IMR-90 (cell line): ENCODE measurements at regions not wholly inside any gene's neighbourhood (a gene's known extent, or its start where the extent isn't known, plus 50 kb on each side); places are given as distances from the start of the nearest gene placed in this dataset.

ENCODE experiments used
- ATAC-seq: fragments of 200-7000 bp; cut with Tn5 transposase; 2 replicates; pipeline ENCODE4 v1.9.1; 2020; ENCODE audit warnings: low read depth, mild to moderate bottlenecking, moderate library complexity
- BruUV-seq: library from RNA; stranded (reverse); fragments of 400-500 nt; replicated peaks from 2 replicates; lab custom pipeline; 2021; lab: Mats Ljungman, UMichigan
- CTCF ChIA-PET: fragments of 300-600 bp; formaldehyde crosslinking; extraction: SDS; loops from one replicate; lab custom pipeline; 2021; ENCODE audit warnings: antibody characterized with exemption; lab: Yijun Ruan, JAX
- POLR2A ChIA-PET: fragments of 300-600 bp; sonication (Branson Sonifier 250); formaldehyde crosslinking; loops from one replicate; lab custom pipeline; 2022; ENCODE audit warnings: antibody characterized with exemption; ENCODE audit not compliant: unreplicated experiment; lab: Charles Lee
- DNase-seq: peaks from one replicate; pipeline ENCODE4 v3.0.0; 2013
- H2AFZ ChIP-seq: replicated peaks from 2 replicates; pipeline ENCODE3; 2013; ENCODE audit warnings: low read length, mild to moderate bottlenecking; ENCODE audit not compliant: poor library complexity
- H2AK5ac ChIP-seq: 2 replicates; pipeline ENCODE4 v1.6.1; 2013; ENCODE audit warnings: low read depth, low read length, inconsistent platforms
- H2AK9ac ChIP-seq: replicated peaks from 2 replicates; pipeline ENCODE3; 2013; ENCODE audit warnings: mild to moderate bottlenecking, low read depth, low read length, moderate library complexity; ENCODE audit not compliant: poor library complexity
- H2BK120ac ChIP-seq: 2 replicates; pipeline ENCODE4 v1.6.1; 2013; ENCODE audit warnings: low read depth, low read length, inconsistent platforms
- H2BK15ac ChIP-seq: 3 replicates; pipeline ENCODE4 v1.6.1; 2013; ENCODE audit warnings: low read depth, low read length, inconsistent platforms
- H2BK20ac ChIP-seq: 2 replicates; pipeline ENCODE4 v1.6.1; 2013; ENCODE audit warnings: low read depth, mild to moderate bottlenecking, inconsistent platforms, low read length, moderate library complexity
- H2BK5ac ChIP-seq: 2 replicates; pipeline ENCODE4 v1.6.1; 2013; ENCODE audit warnings: mild to moderate bottlenecking, low read depth, low read length, inconsistent platforms; ENCODE audit not compliant: poor library complexity, severe bottlenecking
- H3K14ac ChIP-seq: replicated peaks from 2 replicates; pipeline ENCODE4 v1.6.1; 2013; ENCODE audit warnings: low read depth, low read length, inconsistent platforms
- H3K18ac ChIP-seq: 2 replicates; pipeline ENCODE4 v1.6.1; 2013; ENCODE audit warnings: low read depth, low read length, control low read depth
- H3K23ac ChIP-seq: 2 replicates; pipeline ENCODE4 v1.6.1; 2013; ENCODE audit warnings: low read depth, low read length, inconsistent platforms
- H3K27ac ChIP-seq: 2 replicates; pipeline ENCODE4 v1.5.1; 2013; ENCODE audit warnings: mild to moderate bottlenecking, control low read depth, low read length; ENCODE audit not compliant: insufficient read depth
- H3K27me3 ChIP-seq: 2 replicates; pipeline ENCODE4 v1.6.1; 2013; ENCODE audit warnings: low read length; ENCODE audit not compliant: control insufficient read depth, insufficient read depth
- H3K36me3 ChIP-seq: 2 replicates; pipeline ENCODE4 v1.6.1; 2013; ENCODE audit warnings: low read length, mixed read lengths; ENCODE audit not compliant: control insufficient read depth, insufficient read depth
- H3K4ac ChIP-seq: 2 replicates; pipeline ENCODE4 v1.6.1; 2013; ENCODE audit warnings: low read depth, low read length, inconsistent platforms
- H3K4me1 ChIP-seq: 2 replicates; pipeline ENCODE4 v1.6.1; 2013; ENCODE audit warnings: low read length, mixed read lengths; ENCODE audit not compliant: control insufficient read depth, insufficient read depth
- H3K4me2 ChIP-seq: 2 replicates; pipeline ENCODE4 v1.6.1; 2013; ENCODE audit warnings: low read depth, mild to moderate bottlenecking, control low read depth, low read length, moderate library complexity
- H3K4me3 ChIP-seq: 2 replicates; pipeline ENCODE4 v1.5.1; 2013; ENCODE audit warnings: low read depth, mild to moderate bottlenecking, control low read depth, low read length, moderate library complexity; ENCODE audit not compliant: insufficient read depth
- H3K56ac ChIP-seq: 2 replicates; pipeline ENCODE4 v1.6.1; 2013; ENCODE audit warnings: low read length, inconsistent platforms; ENCODE audit not compliant: insufficient read depth; ENCODE audit errors: extremely low read depth
- H3K79me1 ChIP-seq, 2 experiments: 2 replicates each; pipeline ENCODE4 v1.6.1; 2013; ENCODE audit warnings: low read length in 2 of 2, inconsistent platforms in 1 of 2, low read depth in 1 of 2
- H3K9ac ChIP-seq: 2 replicates; pipeline ENCODE4 v1.6.1; 2013; ENCODE audit warnings: low read depth, low read length, control low read depth
- H3K9me1 ChIP-seq: 2 replicates; pipeline ENCODE4 v1.6.1; 2013; ENCODE audit warnings: low read length, inconsistent platforms; ENCODE audit not compliant: insufficient read depth
- H3K9me3 ChIP-seq: 2 replicates; pipeline ENCODE4 v1.6.1; 2013; ENCODE audit warnings: low read length; ENCODE audit not compliant: control insufficient read depth, insufficient read depth
- H4K20me1 ChIP-seq: 2 replicates; pipeline ENCODE4 v1.6.1; 2013; ENCODE audit warnings: low read length, inconsistent platforms; ENCODE audit not compliant: insufficient read depth
- H4K5ac ChIP-seq: 2 replicates; pipeline ENCODE4 v1.6.1; 2013; ENCODE audit warnings: mild to moderate bottlenecking, low read depth, low read length, control low read depth
- H4K8ac ChIP-seq, 2 experiments: 2 replicates each; pipeline ENCODE4 v1.6.1; 2013; ENCODE audit warnings: low read depth in 2 of 2, low read length in 2 of 2, control low read depth in 1 of 2, inconsistent platforms in 1 of 2
- H4K91ac ChIP-seq: 2 replicates; pipeline ENCODE4 v1.6.1; 2013; ENCODE audit warnings: low read depth, low read length, inconsistent platforms; ENCODE audit not compliant: insufficient read depth
- BHLHE40 ChIP-seq: fragments of 150-350 bp; IDR thresholded peaks from 2 replicates; pipeline ENCODE4 v1.6.1; 2016; ENCODE audit warnings: mild to moderate bottlenecking, low read depth, low read length
- CHD1 ChIP-seq: IDR thresholded peaks from 2 replicates; pipeline ENCODE4 v1.6.1; 2012; ENCODE audit warnings: low read depth, low read length, improper control_type of control experiment
- CTCF ChIP-seq: conservative IDR thresholded peaks from 2 replicates; pipeline ENCODE4 v1.5.1; 2012; ENCODE audit warnings: mild to moderate bottlenecking, low read depth, low read length, improper control_type of control experiment
- ELK1 ChIP-seq: fragments of 150-350 bp; IDR thresholded peaks from 2 replicates; pipeline ENCODE4 v1.6.1; 2016; ENCODE audit warnings: low read depth, mild to moderate bottlenecking, low read length, moderate library complexity, borderline replicate concordance
- MAZ ChIP-seq: IDR thresholded peaks from 2 replicates; pipeline ENCODE4 v1.6.1; 2012; ENCODE audit warnings: low read depth, mild to moderate bottlenecking, low read length, improper control_type of control experiment, moderate library complexity, borderline replicate concordance
- MXI1 ChIP-seq: IDR thresholded peaks from 2 replicates; pipeline ENCODE4 v1.6.1; 2012; ENCODE audit warnings: low read depth, mild to moderate bottlenecking, low read length, moderate library complexity, borderline replicate concordance
- RFX5 ChIP-seq: IDR thresholded peaks from 2 replicates; pipeline ENCODE4 v1.8.0; 2012; ENCODE audit warnings: low read depth, mild to moderate bottlenecking, low read length, moderate library complexity
- SMC3 ChIP-seq: fragments of 150-350 bp; IDR thresholded peaks from 2 replicates; pipeline ENCODE4 v1.6.1; 2016; ENCODE audit warnings: low read depth, mild to moderate bottlenecking, antibody characterized with exemption, low read length, moderate library complexity
- USF2 ChIP-seq: fragments of 150-350 bp; IDR thresholded peaks from 2 replicates; pipeline ENCODE4 v1.6.1; 2017; ENCODE audit warnings: mild to moderate bottlenecking, antibody characterized with exemption, low read length, low read depth
- WGBS, 2 experiments: methylation state at CpG; one replicate each; pipeline versions ENCODE4 v1.1.5 to v1.1.7; 2013; ENCODE audit warnings: missing lambda C conversion rate in 2 of 2; ENCODE audit not compliant: insufficient read length in 1 of 2; ENCODE audit errors: extremely low coverage in 2 of 2; 5-methylcytosine and 5-hydroxymethylcytosine counted together
- dilution Hi-C: fragments of 300-500 bp; cut with HindIII; formaldehyde crosslinking; loops from one replicate; pipeline ENCODE4 v1.14.3; 2018; ENCODE audit warnings: low sequenced_read_pairs; ENCODE audit not compliant: unreplicated experiment
- in situ Hi-C: fragments of 300-500 bp; cut with MboI; formaldehyde crosslinking; loops from 3 replicates; pipeline ENCODE4 v1.14.3; 2019; ENCODE audit warnings: low sequenced_read_pairs, inconsistent platforms, mixed read lengths
- intact Hi-C: fragments of 100-400 bp; cut with micrococcal nuclease; formaldehyde crosslinking; loops from 2 replicates; pipeline ENCODE4 v1.10.0; 2022

- Histone ChIP-seq H4K91ac (no peak overlapping the region), H3K9ac (no peak overlapping the region), H3K9me3 (peaks cover 2% of the 10 kb centered on the region; the same call in 1 of the 2 replicates), H3K23ac (no peak overlapping the region), H4K8ac (no peak overlapping the region), H4K5ac (no peak overlapping the region), H3K9me1 (no peaks in the 10 kb centered on the region; the same call in 1 of the 2 replicates), H2AK5ac (no peak overlapping the region), H3K4me2 (no peak overlapping the region), H3K4ac (no peak overlapping the region), H3K4me3 (no peak overlapping the region), H3K18ac (no peak overlapping the region), H3K56ac (no peak overlapping the region), H2AK9ac (no peak overlapping the region), H4K20me1 (no peaks in the 10 kb centered on the region), H3K14ac (no peak overlapping the region), H2BK15ac (no peak overlapping the region), H3K79me1 (no peaks in the 10 kb centered on the region), H2BK120ac (no peak overlapping the region), H2BK20ac (no peak overlapping the region), H2AFZ (no peak overlapping the region), H3K27me3 (no peaks in the 10 kb centered on the region), H3K27ac (no peak overlapping the region), H3K36me3 (no peaks in the 10 kb centered on the region), H3K4me1 (peaks cover 8% of the 10 kb centered on the region), H2BK5ac (no peak overlapping the region)
- dilution Hi-C loops (no loop called here), in situ Hi-C loops (no loop called here), intact Hi-C loops (no loop called here)
- WGBS, 2 experiments = no CpG with 5 or more reads among the region's 1 CpG
- no peak for ATAC-seq
- POLR2A ChIA-PET = no interaction called here
- CTCF ChIA-PET = no interaction called here
- no peak for DNase-seq
- TF ChIP-seq MXI1 (no peak), USF2 (no peak), RFX5 (no peak), ELK1 (no peak), CTCF (no peak), CHD1 (no peak), SMC3 (no peak), BHLHE40 (no peak), MAZ (no peak)
- BruUV-seq = no TSS peak
Measured at GRCh38 chr5:142244440-142244839, 80.4 kb downstream of the SPRY4 start.
